GM10248 (cell line): ENCODE measurements at regions not wholly inside any gene's neighbourhood (a gene's known extent, or its start where the extent isn't known, plus 50 kb on each side); places are given as distances from the start of the nearest gene placed in this dataset.

ENCODE experiments used
- CTCF ChIA-PET: fragments of 300-600 bp; sonication (Branson Sonifier 250); formaldehyde crosslinking; extraction: SDS; loops from one replicate; lab custom pipeline; 2021; ENCODE audit warnings: antibody characterized with exemption; lab: Yijun Ruan, JAX
- POLR2A ChIA-PET: fragments of 350-650 bp; sonication (Branson Sonifier 250); formaldehyde crosslinking; extraction: SDS; loops from one replicate; lab custom pipeline; 2020; ENCODE audit warnings: antibody characterized with exemption; lab: Yijun Ruan, JAX
- DNase-seq: peaks from one replicate; pipeline ENCODE4 v3.0.0; 2012; ENCODE audit errors: extremely low spot score
- TF ChIP-seq, protein P1 (sequence below): IDR thresholded peaks from 2 replicates; pipeline ENCODE4 v1.5.1; 2012; ENCODE audit warnings: mild to moderate bottlenecking, low read depth; ENCODE audit errors: extremely low read depth, missing control alignments, control extremely low read depth

DNA sequence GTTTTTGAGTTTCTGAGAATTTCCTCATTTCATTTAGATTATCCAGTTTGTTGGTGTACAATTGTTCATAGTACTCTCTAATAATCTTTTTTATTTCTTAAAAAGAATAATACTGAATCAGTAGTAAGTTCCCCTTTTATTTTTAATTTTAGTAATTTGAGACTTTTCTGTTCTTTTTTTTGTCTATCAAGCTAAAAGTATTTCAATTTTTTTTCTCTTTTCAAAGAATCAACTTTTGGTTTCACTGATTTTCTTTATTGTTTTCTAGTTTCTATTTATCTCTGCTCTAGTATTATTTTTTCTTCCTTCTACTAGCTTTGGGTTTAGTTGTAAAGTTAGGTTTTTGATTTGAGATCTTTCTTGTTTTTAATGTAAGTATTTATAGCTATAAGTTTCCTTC lies 60.6 kb upstream of the ARL15 start:
- POLR2A ChIA-PET: no interaction called here

DNA sequence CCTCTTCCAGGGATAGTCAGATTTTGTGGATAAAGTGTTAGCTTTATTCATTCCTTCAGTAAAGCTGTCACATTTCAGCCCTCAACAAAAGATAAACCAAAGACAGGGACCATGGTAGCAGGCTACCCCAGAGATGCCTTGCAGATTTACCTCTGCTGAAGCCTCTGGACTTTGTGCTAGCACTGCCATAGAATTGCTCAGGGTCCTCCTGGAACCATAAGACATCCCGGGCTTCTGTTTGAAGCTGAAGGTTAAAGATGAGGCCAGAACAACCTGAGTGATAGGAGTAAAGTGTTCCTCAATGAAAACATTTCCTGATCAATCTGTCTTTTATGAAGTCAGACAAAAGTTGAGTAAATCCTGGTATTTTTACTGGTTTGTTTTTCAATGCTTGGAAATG lies 57.5 kb upstream of the ARL15 start:
- ChIA-PET POLR2A (interaction anchor here (1.5 kb wide), 1 partner anchor 57 kb away, joined by 4 read pairs; the partner anchor contains the start of gene ARL15), CTCF (interaction anchor here (1.1 to 1.3 kb wide), 3 partner anchors 12 to 121 kb away, joined by 3 to 4 read pairs (median 4); no protein-coding TSS in a partner anchor)
- TF ChIP-seq, protein P1, sequence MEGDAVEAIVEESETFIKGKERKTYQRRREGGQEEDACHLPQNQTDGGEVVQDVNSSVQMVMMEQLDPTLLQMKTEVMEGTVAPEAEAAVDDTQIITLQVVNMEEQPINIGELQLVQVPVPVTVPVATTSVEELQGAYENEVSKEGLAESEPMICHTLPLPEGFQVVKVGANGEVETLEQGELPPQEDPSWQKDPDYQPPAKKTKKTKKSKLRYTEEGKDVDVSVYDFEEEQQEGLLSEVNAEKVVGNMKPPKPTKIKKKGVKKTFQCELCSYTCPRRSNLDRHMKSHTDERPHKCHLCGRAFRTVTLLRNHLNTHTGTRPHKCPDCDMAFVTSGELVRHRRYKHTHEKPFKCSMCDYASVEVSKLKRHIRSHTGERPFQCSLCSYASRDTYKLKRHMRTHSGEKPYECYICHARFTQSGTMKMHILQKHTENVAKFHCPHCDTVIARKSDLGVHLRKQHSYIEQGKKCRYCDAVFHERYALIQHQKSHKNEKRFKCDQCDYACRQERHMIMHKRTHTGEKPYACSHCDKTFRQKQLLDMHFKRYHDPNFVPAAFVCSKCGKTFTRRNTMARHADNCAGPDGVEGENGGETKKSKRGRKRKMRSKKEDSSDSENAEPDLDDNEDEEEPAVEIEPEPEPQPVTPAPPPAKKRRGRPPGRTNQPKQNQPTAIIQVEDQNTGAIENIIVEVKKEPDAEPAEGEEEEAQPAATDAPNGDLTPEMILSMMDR: no peak
- no peak for DNase-seq

More for the DNA sequence above, 60.6 kb upstream of the ARL15 start:
- DNase-seq: no peak
- CTCF ChIA-PET: interaction anchor here (1.0 kb wide), 1 partner anchor 57 kb away, joined by 3 read pairs; no protein-coding TSS in a partner anchor
- TF ChIP-seq, protein P1: no peak

DNA sequence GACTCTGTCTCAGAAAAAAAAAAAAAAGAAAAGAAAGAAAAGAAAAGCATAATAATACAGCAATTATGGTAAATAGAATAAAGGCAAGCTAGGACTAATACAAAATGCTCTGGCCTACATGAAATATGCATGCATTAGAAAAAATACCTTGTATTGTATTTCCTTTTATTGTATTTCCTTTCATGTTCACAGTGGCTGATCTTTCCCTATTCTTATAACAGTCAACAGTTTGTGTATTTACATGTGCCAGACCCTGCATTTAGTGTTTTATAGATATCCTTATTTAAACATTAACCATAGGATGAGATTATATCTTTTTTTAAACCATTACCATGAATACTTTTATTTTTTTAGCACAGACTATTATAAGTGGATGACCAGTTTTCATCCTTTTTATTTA lies 56.3 kb upstream of the ARL15 start:
- DNase-seq: no peak
- POLR2A ChIA-PET: interaction anchor here (0.9 kb wide), 1 partner anchor 56 kb away, joined by 6 read pairs; the partner anchor contains the start of gene ARL15
- CTCF ChIA-PET: interaction anchor here (0.6 to 1.6 kb wide), 4 partner anchors 21 to 164 kb away, joined by 3 to 4 read pairs (median 3); no protein-coding TSS in a partner anchor
- TF ChIP-seq, protein P1: no peak

DNA sequence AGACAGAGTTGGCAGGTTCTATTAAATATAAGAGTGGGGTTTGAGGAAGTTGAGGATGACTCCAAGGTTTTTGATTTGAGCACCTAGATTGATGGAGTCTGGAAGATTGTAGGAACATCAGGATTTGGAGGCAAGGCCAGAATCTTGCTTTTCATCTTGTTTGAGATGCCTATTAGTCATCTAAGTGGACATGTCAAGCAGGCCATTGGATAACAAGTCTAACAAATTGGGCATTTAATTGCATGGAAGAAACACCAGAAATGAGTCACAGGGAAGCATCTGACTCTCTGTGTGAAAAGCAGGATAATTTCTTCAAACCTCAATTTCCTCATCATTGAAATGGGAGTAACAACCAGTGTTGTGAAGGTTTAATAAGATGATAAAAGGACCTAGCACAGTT lies 53.3 kb upstream of the ARL15 start:
- no peak for DNase-seq
- ChIA-PET CTCF (no interaction called here), POLR2A (no interaction called here)
- TF ChIP-seq, protein P1: no peak

DNA sequence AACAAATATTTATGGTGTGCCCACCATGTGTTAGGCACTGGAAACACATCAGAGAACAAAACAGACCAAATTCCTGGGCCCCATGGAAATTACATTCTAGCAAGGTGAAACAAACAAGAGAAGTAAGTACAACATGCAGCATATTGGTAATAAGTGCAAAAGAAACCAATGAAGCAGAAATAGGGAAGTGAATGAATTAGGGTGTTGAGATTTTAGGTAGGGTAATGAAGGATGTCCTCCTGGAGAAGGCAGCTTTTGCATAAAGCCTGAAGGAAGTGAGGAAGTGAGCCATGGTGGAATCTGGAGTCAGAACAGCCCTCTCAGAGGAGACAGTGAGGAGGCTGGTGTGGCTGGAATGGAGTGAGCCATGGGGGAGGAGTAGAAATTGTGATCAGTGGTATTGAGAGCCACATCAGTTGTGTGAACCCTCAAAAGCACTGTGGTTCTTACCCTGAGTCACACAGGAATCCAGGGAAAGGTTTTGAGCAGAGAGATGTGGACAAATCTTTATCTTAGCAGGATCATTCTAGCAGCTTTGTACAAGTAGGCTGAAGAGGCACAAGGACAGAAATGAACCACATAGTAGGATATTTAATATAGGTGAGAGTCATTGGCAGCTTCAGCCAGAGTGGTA lies 52.7 kb upstream of the ARL15 start:
- DNase-seq: no peak
- POLR2A ChIA-PET: no interaction called here
- TF ChIP-seq, protein P1: no peak
- CTCF ChIA-PET: interaction anchor here (1.1 kb wide), 1 partner anchor 11 kb away, joined by 3 read pairs; no protein-coding TSS in a partner anchor

DNA sequence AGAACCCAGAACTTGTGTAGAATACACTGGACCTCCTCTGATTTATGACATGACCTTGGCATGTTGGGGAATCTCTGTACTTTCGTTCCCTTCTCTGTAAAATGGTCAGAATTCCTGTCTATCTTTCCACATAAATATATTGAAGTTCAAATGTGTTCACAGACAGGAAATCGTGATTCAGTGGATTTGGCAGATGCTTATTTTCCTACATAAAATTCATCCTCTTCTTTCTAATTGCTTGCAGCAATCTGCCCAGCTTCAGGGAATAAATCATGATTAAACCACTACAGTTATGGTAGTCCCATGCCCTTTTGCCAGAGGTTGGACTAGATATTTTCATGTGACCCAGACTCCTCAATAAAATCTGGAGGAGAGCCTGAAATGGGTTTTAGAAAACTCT lies 52.1 kb upstream of the ARL15 start:
- POLR2A ChIA-PET: no interaction called here
- no peak for DNase-seq

More for the DNA sequence above, 52.1 kb upstream of the ARL15 start:
- TF ChIP-seq, protein P1: no peak
- CTCF ChIA-PET: interaction anchor here (1.1 kb wide), 1 partner anchor 10 kb away, joined by 3 read pairs; no protein-coding TSS in a partner anchor
